GM21723 (cell line): ENCODE measurements at regions not wholly inside any gene's neighbourhood (a gene's known extent, or its start where the extent isn't known, plus 50 kb on each side); places are given as distances from the start of the nearest gene placed in this dataset.

Experiments
- ATAC-seq: cut with Tn5 transposase; IDR thresholded peaks from one replicate; pipeline ENCODE4 v1.9.1; 2021; ENCODE audit warnings: mild to moderate bottlenecking, moderate library complexity; ENCODE audit not compliant: unreplicated experiment

DNA sequence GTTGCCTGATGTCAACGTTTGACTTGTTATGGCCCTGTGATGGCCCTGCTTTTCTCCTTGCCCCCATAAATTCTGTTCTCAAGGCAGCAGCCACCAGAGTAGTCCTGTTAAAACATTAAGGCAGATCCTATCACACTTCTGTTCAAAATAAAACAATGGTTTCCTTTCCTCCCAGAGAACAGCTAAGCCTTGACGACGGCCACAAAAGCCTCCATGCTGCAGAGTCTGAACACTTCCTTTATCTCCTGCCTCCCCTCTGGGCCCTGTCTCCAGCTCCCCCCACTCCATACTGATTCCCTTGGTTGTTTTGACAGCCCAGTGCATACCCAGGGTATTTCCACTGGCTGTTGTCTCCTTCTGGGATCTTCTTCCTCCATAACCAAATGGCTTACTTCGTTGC is 618.1 kb downstream of the MED13L start:
- no peak for ATAC-seq

DNA sequence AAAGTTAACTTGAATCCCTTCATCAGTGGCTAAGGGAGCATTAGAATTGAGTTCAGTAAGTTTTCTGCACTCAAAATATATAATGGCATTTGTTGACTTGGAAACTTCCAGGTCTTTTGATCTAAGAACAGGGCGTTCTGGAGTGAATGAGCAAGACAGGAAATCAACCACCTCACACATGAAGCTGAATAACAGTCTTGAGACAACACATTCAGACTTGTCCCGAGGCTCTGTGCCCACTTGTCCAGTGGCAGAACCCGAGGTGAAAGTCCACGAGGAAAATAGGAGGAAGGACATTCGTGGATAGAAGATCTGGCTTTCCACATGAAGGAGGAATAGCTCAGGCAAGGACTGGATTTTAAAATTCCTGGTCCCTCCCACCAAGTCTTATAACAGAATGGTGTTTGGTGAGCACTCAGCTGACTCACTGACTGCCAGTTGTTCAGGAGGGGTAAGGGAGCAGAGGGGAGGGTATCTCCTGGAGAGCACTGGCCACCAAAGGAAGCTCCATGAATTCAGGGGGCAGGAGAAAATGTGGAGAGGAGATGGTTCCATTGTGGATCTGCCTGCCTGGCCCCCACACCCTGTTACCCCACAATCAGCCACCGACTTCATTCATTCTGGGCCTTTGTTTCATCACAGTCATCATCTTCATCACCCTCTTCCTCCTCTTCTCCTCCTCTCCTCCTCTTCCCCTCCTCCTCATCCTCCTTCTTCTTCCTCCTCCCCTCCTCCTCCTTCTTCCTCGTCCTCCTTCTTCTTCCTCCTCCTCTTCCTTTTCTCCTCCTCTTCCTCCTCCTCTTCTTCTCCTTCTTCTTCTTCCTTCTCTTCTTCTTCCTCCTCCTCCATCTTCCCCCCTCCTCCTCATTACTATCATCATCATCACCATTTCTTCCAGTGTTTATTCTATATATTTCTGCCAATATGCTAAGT is 620.1 kb downstream of the MED13L start:
- no peak for ATAC-seq

DNA sequence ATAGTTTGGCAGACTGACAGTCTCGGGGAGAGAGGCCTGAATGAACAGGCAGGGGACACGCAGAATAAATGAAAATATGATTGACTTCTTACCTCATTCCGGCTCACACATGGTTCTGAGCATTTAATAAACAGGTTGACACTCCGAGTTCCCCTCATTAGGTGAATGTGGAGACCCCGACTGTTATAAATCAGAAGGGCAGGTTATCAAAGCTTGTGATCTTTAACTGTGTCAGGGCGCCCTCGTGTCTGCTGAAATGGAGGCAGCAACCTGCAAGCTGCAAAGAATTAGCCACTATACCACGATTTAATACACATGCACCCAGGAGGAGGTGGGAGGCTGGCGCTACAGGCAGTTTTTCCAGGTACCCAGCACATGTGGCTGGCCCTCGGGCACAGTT is 627.5 kb downstream of the MED13L start:
- ATAC-seq, result no peak

DNA sequence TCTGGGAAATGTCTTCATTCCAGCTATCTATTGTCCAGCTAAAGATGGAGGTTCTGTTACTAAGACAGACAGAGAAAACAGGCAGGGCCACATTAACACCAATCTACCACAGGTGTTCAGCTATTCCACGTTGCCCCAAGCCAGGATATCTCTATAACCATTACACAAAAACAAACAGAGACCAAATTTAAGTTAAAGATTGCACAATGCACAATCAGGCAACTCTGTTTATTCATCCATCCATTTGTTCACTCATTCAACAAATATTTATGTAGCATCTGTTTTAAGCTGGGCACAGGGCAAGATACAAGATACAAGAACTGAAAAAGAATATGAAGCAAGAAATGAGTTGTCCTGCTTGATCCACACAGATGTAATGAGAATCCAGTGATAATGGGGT is 629.0 kb downstream of the MED13L start:
- no peak for ATAC-seq

DNA sequence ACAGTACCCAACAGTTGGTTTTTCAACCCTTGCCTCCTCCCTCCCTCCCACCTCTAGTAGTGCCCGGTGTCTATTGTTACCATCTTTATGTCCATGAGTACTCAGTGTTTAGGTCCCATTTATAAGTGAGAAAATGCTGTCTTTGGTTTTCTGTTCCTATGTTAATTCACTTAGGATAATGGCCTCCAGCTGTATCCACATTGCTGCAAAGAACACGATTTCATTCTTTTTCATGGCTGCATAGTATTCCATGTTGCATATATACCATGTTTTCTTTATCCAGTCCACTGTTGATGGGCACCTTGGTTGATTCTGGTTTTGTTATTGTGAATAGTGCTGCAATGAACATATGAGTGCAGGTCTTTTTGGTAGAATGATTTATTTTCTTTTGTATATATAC is 631.3 kb downstream of the MED13L start:
- ATAC-seq, result no peak

DNA sequence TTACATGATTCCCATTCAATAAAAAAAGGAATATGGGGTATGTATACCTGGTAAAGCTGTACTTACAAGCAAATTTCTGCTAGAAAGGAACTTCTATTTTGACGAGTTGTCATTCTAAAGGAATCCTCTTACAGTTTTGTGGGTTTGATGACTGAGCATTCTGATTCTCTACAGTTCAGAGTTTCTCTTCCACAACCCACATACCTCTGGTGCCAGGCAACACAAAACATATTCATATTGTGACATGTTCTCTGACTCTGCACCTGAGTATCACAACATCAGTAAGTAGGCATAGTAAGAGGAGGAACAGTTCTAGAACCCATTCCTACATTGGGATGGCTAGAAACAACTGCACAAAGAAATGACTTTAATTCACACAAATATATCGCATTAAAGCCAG is 636.6 kb downstream of the MED13L start:
- no peak for ATAC-seq

DNA sequence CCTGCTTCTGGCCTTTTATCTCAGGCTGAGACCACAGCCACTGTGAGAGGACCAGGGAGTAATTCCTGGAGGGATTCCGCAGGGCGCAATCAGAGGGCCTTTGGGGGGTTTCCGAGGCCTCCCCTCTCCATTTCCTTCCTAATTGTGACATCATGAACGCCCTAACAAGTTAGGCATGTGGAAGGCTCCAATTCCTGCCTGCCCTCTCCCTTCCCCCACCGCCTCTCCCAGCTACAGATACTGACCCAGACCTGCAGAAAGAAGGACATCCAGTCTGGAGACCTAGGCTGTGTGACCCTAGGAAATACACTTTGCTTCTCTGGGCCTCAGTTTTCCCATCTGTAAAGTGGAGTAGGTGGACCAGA is 637.9 kb downstream of the MED13L start:
- ATAC-seq, result no peak

DNA sequence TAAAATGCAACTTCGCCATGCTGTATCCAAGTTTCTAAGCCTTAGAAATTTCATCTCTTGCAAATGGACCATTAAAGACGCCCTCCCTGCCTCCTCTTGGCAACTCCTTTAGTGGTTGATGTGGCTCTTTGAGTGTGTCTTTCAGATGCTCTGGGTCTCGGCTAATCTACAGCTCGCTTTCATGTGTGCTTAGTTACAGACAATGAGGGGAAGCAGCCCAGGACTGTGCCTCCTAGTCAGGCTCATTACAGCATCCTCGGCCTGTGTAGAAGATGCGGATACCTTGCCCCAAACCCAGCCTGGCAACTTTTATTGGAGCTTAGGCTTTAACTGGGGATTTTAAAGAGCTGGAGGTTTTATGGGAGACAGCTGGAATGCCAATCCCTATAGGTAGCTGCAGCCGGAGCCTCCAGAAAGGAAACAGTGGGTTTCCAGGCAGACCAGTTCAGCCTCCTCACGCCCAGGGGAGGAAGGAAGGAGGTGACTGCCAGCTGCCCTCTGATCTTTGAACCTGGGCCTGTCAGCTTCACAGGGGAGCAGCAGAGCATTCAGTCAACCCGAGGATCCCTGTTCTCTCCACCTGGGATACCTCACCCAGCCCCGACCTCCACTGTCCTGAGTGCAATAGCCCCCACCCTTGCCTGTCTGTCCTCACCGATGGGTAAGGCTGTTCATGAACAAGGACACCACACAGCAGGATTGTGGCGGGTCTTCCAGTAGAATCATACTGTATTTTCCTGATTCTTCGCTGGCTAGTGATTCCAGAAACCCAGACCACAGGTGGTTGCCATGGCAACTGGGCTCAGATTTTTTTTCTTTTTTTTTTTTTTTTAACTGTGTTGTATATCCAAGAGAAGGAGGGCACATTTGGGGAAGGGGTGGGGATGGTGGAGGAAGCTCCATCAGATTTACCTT is 638.5 kb downstream of the MED13L start:
- no peak for ATAC-seq

DNA sequence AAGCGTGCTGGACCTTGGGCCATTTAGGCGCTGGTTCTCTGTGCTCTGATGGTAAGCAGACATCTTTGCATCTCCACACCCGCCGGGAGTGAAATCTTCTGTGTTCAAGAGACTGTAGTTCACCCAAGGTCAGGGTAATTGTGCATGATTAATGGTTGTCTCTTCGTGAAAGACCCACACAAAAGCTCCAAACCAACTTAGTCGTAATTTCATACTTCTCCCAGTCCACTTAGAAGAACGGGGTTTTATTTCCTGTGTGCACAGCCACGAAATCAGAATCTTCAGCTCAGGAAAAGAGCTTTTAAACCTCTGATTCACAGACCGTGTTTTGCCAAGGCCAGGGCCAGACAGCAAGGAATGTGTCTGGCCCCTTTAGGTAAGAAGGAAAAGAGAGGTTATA is 640.9 kb downstream of the MED13L start:
- ATAC-seq, result no peak

DNA sequence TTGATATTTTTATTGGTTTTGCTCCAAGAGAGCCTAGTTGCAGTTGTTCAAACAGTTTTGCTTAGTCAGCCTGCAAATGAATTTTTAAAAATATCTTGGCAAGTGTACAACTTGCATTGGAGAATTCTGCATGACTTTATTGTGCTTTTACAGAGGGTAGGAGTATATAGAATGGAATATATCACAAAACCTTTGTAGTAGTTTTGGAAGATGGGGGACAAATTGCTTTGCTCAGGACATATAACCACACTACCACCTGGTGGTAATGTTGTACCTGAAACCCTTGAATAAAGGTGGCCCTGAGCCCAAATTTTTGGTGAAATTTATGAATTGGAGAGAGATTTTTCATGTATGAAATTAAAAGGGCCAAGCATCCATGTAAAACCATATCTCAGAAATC is 645.2 kb downstream of the MED13L start:
- ATAC-seq, result no peak

DNA sequence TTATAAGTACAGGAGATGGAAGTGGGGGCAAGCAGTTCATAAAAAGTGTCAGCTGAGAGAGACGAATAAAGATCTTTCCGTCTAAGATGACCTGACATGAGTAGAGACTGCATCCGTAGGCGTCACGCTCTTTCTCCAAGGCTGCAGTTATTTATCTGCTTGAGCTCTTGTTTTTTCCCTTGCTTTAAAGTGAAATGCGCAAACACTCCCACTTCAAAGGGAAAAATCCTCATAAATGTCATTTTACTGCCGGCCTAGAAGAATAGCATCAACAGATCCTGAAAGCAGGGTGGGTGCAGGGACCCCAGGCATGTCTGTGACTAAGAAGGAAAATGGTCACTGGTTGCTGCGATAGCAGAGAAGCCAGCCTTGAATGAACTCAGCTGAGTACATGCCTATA is 647.4 kb downstream of the MED13L start:
- ATAC-seq, result no peak

DNA sequence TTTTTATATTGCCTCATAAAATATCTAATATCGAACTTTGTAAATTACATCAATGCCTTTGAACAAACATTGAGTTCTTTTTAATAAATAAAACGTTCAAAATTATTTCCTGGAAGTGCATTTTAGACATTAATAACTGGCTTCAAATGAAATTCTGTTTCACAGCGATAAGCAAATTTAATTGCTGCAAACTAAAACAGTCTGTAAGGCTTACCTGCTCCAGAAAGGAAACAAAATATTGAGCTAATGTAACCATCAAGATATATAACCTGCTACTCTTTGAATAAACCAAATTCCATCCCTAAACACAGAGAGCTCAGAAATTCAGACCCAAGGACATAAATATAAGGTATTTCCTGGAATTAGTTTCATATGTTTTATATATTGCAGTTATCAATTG is 651.3 kb downstream of the MED13L start:
- no peak for ATAC-seq

DNA sequence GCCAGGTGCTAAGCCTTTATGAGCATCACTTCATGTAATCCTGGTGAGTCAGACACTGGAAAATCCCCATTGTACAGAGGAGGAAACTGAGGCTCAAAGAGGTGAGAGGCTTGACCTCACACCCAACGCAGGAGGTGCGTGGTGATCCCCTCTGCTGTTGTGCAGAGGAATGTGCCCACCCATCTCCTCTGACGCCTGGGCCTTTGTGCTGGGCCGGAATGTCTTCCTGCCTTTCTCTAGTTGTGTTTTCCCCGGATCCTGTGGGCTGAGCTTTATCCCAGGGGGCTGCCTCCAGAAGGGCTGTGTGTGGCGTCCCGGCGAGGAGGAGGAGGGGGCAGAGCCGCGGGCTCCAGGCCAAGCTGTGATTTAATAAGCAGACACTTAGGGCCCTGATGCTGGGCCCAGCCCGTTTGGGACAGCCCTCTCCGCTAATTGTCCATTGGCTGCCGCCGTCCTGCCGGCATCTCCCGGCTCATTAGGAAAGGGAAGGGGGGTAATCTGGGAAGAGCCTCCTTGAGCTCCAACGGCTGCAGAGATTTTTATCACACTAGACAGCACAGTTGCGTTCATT is 653.6 kb downstream of the MED13L start:
- no peak for ATAC-seq

DNA sequence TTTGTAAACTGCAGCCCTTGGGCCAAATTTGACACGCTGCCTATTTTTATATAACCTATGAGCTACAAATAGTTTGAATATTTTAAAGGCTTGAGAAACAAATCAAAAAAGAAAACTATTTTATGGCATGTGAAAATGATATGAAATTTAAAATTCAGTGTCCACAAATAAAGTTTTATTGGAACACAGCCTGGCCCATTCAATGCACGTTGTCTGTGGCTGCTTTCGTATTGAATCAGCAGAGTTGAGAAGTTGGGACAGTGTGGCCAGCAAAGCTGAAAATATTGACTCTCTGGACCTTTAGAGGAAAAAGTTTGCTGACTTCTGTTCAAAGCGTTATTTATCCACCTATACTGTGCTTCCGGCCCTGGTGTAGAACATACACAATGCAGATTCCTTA is 654.2 kb downstream of the MED13L start:
- no peak for ATAC-seq

DNA sequence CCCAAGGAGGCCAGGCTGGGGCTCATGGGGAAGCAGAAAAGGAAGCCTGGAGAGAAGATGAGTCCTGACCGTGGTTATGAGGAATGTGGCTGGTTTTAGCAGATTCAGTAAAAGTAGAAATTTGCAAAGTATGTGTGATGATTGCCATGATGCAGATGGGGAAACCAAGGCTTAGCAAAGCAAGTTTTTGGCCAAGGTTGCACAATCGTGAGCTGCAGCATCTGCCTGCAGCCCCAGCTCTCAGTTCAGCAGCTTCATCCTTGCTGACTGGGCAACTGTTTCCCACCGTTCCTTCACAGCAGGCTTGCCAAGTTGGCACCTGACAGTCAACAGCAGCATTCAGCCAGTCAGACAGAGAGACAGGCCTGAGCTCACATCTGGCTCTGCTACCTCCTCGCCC is 656.7 kb downstream of the MED13L start:
- ATAC-seq, result no peak

DNA sequence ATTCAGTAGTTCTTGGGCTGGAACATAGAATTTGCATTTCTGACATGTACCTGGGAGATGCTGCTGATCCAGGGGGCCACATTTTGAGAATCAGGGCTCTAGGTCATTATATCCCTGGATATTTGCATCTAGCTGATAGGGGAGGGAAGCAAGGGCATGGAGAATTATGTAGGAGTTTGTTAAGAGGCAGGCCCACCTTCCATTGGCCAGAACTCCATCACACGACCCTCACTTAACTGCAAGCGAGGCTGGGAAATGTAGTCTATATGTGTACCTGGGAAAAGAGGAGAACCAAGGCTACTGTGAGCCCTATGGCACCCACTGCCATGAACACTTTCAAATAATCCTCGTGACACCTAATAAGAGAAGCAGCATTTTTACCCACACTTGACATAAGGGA is 657.6 kb downstream of the MED13L start:
- no peak for ATAC-seq

DNA sequence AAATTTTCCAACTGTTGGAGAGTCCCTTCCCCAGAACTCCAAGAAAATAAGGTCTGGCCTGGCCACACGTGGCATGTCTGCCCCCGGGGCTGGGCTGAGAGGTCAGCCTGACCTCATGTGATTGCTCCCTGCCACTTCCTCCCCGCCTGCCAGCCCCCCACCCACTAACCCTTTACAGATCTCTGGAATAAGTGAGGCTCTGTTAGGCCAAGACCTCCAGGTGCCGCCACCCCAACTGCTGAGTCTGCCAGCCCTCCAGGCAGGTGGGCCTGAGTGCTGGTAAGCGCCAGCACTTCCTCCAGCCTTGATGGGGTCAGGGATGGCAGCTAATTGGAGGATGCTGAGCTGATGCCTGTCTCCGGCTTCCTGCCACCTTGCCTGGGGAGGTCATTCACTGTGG is 658.4 kb downstream of the MED13L start:
- no peak for ATAC-seq

DNA sequence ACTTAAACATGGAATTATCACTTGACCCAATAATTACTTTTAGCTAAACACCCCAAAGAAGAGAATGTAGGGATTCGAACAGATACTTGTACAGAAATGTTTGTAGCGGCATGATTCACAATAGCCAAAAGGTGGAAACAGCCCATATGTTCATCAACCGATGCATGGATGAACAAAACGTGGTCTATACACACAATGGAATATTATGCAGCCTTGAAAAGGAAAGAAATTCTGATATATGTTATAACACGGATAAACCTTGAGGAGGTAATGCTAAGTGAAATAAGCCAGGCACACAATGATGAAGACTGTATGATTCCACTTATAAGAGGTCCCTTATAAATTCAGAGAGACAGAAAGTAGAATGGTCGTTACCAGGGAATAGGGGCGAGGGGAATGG is 659.4 kb downstream of the MED13L start:
- no peak for ATAC-seq

DNA sequence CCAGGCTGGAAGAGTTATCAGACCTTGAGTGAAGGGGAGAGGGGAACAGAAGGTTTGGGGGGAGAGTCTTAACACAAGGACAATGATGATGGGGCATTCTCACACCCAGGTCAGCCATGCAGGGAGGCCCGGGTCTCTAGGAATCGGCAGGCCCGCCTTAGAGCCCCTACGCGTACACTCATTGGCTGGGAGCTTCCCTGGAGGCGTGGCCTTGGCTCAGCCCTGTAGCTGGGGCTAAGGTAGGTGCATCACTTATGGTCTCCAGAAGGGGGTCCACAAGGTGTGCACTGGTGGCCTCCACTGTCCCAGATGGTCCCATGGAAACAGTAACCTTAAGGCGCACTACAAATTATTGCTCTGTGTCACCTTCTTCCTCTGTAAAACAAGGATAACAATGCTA is 660.1 kb downstream of the MED13L start:
- no peak for ATAC-seq

DNA sequence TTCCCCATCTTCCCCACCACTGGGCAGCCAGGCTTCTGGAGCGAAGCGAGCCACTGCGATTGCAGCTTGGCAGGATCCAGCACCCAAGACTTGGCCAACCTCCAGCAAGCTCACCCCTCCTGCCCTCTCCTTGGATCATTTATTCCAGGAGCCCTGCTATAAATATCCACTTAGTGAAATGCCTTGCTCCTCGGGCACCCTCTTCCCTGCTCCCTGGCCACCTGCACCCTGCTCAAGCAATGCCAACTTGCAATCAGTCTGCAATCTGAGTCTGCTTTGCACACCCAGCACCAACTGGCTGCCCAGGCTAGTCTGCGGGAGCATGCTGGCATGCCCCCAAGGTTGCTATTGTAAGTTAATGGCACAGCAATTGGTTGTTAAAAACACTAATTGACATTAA is 666.0 kb downstream of the MED13L start:
- ATAC-seq, result no peak

DNA sequence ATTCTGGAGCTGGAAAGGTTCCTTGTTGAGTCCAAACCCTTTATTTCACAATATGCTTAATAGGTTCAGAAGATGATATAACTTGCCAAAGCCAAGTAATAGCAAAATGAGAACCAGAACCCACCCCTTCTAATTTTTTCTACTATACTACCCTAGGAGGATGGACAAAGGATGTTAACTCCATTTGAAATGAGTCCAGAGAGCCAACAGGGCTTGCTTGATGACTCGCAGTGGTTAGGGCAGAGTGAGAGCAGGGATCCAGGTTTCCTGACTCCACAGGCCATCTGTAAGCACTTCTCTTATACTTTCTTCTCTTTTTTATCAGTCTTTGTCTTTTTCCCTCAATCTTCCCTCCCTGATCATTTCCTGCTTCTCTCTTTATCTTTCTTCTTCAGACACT is 668.1 kb downstream of the MED13L start:
- ATAC-seq, result no peak

DNA sequence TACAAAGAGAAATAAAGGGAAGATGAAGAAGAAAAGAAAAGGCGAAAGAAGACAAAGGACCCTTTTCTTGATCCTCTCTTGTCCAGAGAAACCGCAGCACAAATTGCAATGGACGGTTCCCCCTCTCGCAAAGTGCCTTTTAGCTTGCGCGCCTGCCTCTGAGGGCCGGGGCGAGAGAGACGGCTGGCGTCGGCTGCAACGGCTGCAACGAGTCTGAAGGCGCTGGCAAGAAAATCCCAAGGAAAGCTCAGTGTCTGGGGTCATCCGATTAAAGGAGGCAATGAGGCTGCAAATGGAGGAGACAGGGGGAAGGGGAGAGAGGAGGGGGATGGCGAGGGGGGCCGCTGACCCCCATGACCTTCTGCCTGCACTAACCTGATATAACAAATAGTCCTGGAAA is 671.5 kb downstream of the MED13L start:
- no peak for ATAC-seq
